GM18951 (cell line): ENCODE measurements at regions not wholly inside any gene's neighbourhood (a gene's known extent, or its start where the extent isn't known, plus 50 kb on each side); places are given as distances from the start of the nearest gene placed in this dataset.

Experiments
- POLR2A ChIP-seq: IDR thresholded peaks from 4 replicates; pipeline ENCODE4 v1.6.1; 2011; ENCODE audit warnings: mild to moderate bottlenecking; ENCODE audit not compliant: insufficient read length, insufficient read depth; ENCODE audit errors: extremely low read depth
- in situ Hi-C: fragments of 300-500 bp; cut with MboI; formaldehyde crosslinking; loops from one replicate; pipeline ENCODE4 v1.12.0; 2022; ENCODE audit warnings: low sequenced_read_pairs, mixed read lengths, inconsistent platforms; ENCODE audit not compliant: unreplicated experiment

DNA sequence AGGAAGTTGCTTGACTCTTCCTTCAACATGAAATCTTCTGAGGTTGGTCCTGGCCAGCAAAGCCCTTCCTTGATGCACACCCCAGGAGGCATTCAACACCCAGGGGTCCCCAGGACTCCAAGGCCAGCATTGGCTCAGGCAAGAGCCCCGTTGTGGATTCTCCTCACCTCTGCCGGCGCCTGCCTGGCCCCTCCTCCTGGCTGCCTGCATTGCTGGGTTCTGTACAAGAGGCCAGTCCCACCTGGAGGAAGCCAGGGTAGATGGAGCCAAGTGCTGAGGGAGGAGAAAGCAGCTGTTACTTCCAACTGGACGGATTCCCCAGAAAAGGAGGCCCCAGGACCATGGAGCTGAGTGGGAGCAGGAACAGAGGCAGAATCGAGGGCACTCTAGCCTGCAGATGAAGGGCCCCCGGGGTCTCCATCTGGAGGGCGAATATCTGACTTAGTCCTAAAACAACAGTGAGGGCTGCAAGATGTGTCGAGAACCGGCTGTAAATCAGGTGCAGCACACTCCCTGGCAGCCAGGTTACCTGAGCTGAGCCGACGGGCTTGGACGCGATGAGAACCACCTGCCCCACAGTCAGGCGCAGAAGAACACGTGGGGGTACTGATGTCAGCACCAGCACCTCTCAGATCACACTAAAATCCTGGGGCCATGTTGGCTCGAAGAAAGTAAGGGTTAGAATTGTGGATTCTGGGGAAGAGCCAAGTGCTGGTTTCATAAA is 399.6 kb upstream of the SALL3 start:
- no peak for TF ChIP-seq POLR2A

DNA sequence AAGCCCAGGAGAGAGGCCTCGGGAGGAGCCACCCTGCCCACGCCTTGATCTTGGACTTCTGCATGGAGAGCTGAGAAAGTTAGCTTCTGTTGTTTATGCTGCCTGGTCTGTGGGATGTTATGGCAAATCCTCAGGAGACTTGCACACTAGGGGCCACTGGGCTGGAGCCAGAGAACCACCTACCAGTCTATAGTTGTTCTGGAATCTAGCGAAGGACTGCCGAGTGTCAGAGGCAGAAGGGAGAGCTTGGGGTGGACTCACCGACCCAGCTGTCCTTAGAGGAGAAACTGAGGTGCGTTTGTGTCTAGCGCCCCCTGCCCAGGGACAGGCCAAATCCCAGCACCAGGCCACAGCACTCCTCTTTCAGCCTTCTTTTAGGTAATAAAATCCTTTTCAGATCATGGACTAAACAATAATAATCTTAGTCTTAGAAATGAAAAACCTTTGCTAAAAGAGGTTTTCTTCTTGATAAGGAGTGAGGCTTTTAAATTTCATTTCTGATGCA is 398.7 kb upstream of the SALL3 start:
- in situ Hi-C loops, result no loop called here
- TF ChIP-seq POLR2A, result no peak

More for the DNA sequence above, 399.6 kb upstream of the SALL3 start:
- in situ Hi-C loops, result no loop called here

DNA sequence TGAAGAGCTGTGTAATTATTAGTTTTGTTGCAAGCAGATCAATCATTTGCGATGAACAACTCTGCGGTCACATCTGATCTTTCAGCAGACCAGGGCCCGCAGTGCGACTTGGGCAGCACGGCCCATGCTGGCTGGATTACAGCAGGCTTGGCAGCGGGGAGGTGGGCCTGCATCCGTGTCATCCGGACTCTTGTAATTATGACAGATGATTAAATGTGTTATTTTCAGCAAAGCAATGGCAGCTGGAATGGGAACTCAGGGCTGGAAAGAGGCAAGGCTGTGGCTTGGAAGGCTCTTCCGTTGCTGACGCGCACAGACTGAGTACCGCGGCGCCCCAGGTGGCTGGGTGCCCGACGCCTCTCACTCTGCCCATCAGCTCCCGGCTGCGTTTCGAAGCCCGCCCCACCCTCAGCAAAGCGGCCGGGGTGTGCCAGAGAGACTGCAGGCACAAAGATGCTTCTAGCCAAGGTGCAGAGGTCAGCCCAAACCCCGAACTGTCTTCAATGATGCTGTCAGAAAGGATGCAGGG is 397.4 kb upstream of the SALL3 start:
- in situ Hi-C loops, result no loop called here
- TF ChIP-seq POLR2A, result no peak

DNA sequence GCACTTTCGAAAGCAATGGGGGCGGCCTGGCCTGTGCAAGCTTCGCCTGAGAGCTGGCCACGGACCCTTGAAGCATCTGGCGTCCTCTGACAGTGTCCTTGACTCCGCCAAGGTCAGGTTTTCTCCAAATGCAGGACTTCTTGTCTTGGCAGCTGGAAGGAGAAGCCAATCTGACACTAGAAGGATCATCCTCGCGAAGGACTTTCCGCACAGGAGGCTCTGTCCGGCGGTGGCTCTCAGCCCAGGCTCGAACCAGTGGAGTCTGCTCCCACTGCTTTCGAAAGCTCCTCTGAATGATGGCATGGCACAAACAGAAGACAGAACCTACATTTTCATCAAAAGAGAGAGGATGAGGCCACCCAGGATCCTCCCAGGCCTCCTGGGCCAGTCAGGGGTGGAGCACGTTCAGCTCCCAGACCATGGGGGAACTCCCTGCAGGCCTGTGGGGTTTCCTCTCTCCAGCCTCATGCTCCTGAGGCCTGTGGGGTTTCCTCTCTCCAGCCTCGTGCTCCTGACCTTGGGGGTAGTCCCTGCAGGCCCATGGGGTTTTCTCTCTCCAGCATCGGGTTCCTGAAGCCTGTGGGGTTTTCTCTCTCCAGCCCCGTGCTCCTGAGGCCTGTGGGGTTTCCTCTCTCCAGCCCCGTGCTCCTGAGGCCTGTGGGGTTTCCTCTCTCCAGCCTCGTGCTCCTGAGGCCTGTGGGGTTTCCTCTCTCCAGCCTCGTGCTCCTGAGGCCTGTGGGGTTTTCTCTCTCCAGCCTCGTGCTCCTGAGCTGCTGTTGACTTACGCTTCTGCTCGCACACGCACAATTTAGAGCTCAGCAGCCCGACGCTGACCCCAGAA is 396.5 kb upstream of the SALL3 start:
- TF ChIP-seq POLR2A, result no peak
- in situ Hi-C loops, result no loop called here

DNA sequence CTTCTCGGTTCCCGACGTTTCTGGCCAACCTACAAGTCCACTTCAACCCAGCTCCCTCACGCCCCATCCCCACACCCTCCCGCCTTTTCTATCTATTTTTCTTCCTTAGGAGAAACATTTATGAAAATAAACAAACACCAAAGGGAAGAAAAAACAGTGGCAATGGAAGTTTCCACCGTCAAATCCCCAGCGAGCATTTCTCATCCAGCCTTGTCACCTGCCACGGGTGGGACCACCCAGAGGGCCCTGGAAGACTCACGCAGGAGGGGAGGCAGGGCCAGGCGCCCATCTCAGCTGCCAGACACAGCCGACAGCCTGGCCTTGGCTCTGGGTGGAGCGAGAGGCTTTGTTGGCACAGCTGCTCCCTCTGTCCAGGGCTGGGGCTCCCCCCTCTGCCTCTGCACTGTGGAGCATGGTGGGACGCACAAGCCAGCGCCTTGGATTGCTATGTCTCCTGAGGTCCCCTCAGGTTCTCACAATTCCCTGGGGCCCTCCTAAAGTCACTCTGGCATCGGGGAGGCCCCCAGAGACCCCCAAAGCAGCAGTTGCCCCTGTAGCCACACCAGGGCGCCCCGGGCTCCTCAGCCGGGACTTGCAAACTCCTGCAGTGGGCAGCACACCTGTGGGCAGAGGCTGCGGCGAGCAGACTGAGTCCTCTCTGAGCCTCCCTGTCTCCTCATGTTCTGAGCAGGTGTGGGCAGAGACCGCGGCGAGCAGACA is 395.7 kb upstream of the SALL3 start:
- in situ Hi-C loops, result no loop called here
- TF ChIP-seq POLR2A, result no peak

DNA sequence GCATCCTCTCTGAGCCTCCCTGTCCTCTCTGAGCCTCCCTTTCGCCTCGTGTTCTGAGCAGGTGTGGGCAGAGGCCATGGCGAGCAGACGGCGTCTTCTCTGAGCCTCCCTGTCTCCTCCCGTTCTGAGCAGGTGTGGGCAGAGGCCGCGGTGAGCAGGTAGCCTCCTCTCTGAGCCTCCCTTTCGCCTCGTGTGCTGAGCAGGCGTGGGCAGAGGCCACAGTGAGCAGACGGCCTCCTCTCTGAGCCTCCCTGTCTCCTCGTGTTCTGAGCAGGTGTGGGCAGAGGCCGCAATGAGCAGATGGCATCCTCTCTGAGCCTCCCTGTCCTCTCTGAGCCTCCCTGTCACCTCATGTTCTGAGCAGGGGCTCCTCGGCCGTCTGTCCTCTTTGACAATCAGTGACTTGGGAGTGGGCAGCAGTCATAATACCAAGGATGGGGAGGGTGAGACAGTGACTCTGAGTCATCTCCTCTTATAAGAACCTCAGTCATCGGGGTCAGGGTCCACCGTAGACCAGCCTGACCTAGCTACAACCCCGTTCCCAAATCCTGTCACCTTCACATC is 395.1 kb upstream of the SALL3 start:
- in situ Hi-C loops, result no loop called here
- no peak for TF ChIP-seq POLR2A

DNA sequence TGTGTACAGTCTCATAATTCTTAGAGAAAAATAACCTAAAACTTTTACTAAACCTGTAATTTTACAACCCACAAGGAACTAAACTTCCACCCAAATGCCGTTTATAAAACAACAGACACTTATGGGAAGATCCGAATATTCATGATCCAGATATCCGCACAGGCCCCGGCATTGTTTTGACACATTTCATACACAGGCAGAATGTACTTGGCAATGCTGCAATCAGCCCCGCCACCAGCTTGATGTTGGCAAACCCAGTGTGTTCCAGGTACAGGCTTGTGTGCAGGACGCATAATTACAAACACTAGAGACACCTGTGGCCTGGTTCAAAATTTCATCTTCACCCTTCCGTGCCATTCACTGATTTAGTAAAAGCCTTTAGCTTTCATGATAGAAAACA is 393.0 kb upstream of the SALL3 start:
- in situ Hi-C loops, result no loop called here
- no peak for TF ChIP-seq POLR2A

DNA sequence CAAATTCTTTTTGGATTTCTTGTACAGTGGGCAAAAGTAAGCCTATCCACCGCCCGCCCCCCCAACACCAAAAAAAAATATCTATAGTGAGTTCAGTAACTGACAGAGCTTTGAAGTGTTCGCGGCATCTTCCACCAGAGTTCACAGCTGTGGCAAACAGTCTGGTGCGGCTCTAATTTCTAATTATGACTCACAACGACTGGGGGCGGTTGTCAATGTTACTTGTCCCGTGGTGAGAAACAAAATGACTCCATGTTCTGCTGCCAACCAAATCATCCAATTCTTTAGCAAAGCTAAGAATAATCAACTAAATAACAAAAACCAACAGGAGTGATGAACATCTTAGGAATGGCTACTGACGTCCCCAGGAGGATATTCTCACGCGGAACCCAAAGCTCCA is 392.5 kb upstream of the SALL3 start:
- TF ChIP-seq POLR2A, result no peak
- in situ Hi-C loops, result no loop called here

DNA sequence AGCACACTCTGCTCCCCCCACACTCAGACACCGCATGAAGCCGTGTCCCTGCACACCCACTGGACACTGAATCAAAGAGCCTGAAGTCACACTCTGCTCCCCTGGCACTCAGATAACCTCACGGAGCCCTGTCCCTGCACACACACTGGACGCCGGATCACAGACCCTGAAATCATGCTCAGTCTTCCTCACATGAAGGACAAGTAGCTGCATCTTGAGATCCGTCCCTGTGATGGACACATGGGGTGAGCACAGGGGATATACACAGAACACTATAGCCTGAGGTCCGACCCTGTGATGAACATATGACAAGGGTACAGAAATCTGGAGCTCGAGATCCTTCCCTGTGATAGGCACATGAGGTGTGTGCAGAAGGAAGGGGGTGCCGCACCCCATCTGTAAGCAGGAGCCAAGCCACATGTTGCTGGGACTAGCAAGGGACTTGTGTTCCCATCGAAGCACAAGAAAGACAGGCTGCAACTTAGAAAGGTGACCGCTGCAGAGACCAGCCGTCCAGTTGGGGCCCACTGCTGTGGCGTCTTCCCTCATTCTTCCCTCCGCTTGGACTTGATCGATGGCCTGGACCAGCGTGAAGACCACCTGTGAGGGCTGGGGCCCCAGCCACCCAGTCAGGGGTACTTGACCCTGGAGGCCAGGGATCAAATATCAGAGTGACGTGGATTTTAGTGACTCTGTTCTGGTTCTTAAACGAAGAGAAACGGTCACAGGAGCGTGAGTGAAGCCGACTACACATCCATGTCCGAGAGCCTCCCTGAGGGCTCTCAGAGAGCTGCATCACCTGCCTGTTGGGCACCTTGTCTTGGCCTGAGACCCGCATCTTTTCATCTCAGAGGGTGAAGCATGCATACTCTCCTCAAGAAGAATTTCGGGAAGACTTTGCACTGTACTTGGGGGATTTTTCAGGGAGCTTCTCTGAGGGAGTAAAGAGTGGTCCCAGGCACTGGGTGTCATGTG is 391.7 kb upstream of the SALL3 start:
- in situ Hi-C loops, result no loop called here
- TF ChIP-seq POLR2A, result no peak

DNA sequence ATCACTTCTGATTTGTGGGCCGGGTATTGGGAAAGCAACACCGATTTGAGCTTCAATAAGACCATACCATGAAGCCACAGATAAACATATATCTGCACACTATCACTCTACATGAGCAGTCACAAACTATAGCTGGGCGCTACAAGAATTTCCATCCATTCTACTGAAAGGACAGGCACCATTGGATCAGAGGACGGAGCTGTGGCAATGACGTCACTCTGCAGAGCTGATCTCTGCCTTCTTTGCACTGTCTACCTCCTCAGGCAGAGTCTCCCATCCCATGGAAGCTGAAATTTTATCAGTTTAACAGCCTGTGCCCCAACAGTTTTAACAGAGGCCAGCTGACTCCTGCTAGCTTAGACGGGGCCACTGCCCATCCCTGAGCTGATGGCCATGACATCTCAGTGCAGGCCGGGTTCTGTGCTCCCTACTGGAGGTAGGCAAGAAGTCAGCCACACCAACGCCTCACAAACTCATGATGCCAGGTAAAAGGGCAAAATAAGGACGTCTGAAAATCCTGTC is 389.6 kb upstream of the SALL3 start:
- in situ Hi-C loops, result no loop called here
- no peak for TF ChIP-seq POLR2A

DNA sequence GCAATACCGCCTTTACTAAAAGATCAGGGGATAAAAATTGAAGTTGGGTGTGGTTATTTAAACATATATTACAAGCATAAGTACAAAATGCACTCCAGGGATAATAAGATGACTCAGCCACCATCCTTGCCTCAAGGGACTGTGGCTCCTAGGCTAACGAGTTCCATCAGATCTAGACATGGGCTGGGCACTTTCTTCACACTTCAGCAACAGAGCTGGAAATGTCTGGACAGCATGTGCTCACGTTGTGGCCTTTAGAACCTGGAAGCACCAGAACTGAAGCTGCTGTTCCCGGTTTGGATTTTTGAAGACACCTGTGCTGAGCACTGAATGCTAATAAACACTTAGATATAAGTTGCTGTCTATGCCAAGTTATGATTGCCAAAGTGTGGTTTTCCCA is 384.2 kb upstream of the SALL3 start:
- TF ChIP-seq POLR2A, result no peak
- in situ Hi-C loops, result no loop called here
